ENCODE measurements at regions not wholly inside any gene's neighbourhood (a gene's known extent, or its start where the extent isn't known, plus 50 kb on each side); places are given as distances from the start of the nearest gene placed in this dataset.

- no peak for ATAC-seq
- no peak overlapping the region for H3K27ac Mint-ChIP-seq
- H3K27me3 Mint-ChIP-seq (ENCODE audit: low read depth): no peaks in the 10 kb centered on the region
- ChIA-PET CTCF (interaction anchor here (0.6 kb wide), 1 partner anchor 144 kb away, joined by 4 read pairs; no protein-coding TSS in a partner anchor), POLR2A (no interaction called here)
- peaks cover 20% of the 10 kb centered on the region for H3K4me1 Mint-ChIP-seq
- TF ChIP-seq NFYB (CRISPR knock-in tag; conservative IDR thresholded peaks at IDR 0.05; ENCODE audit: low read depth) (no peak), AR (CRISPR knock-in tag; IDR thresholded peaks at IDR 0.05) (no peak), NR2C2 (CRISPR knock-in tag; IDR thresholded peaks at IDR 0.05) (no peak), ZNF416 (CRISPR knock-in tag; IDR thresholded peaks at IDR 0.05) (no peak), FOXP1 (CRISPR knock-in tag; IDR thresholded peaks at IDR 0.05; ENCODE audit: borderline replicate concordance) (no peak), ESRRA (CRISPR knock-in tag; IDR thresholded peaks at IDR 0.05; ENCODE audit: borderline replicate concordance) (no peak), PRRX2 (CRISPR knock-in tag; IDR thresholded peaks at IDR 0.05) (no peak), ZNF263 (CRISPR knock-in tag; IDR thresholded peaks at IDR 0.05; ENCODE audit: low read depth) (no peak), MYBL2 (CRISPR knock-in tag; IDR thresholded peaks at IDR 0.05) (no peak), JUN (CRISPR knock-in tag; IDR thresholded peaks at IDR 0.05) (no peak), TEAD4 (CRISPR knock-in tag; IDR thresholded peaks at IDR 0.05) (no peak), MXD4 (CRISPR knock-in tag; IDR thresholded peaks at IDR 0.05; ENCODE audit: borderline replicate concordance) (no peak)
- TF ChIP-seq, protein P1, sequence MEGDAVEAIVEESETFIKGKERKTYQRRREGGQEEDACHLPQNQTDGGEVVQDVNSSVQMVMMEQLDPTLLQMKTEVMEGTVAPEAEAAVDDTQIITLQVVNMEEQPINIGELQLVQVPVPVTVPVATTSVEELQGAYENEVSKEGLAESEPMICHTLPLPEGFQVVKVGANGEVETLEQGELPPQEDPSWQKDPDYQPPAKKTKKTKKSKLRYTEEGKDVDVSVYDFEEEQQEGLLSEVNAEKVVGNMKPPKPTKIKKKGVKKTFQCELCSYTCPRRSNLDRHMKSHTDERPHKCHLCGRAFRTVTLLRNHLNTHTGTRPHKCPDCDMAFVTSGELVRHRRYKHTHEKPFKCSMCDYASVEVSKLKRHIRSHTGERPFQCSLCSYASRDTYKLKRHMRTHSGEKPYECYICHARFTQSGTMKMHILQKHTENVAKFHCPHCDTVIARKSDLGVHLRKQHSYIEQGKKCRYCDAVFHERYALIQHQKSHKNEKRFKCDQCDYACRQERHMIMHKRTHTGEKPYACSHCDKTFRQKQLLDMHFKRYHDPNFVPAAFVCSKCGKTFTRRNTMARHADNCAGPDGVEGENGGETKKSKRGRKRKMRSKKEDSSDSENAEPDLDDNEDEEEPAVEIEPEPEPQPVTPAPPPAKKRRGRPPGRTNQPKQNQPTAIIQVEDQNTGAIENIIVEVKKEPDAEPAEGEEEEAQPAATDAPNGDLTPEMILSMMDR (IDR thresholded peaks at IDR 0.05): no peak
- TF ChIP-seq, protein P2, sequence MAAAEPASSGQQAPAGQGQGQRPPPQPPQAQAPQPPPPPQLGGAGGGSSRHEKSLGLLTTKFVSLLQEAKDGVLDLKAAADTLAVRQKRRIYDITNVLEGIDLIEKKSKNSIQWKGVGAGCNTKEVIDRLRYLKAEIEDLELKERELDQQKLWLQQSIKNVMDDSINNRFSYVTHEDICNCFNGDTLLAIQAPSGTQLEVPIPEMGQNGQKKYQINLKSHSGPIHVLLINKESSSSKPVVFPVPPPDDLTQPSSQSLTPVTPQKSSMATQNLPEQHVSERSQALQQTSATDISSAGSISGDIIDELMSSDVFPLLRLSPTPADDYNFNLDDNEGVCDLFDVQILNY (CRISPR knock-in tag; IDR thresholded peaks at IDR 0.05): no peak
- TF ChIP-seq, protein P3, sequence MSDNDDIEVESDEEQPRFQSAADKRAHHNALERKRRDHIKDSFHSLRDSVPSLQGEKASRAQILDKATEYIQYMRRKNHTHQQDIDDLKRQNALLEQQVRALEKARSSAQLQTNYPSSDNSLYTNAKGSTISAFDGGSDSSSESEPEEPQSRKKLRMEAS (CRISPR knock-in tag; IDR thresholded peaks at IDR 0.05): no peak
- peaks cover 33% of the 10 kb centered on the region for H3K36me3 Mint-ChIP-seq
- peaks cover 35% of the 10 kb centered on the region for H3K9me3 Mint-ChIP-seq
- no peak for DNase-seq (ENCODE audit: low spot score)
- no peak overlapping the region for H3K4me3 Mint-ChIP-seq
Measured at GRCh38 chr5:148002451-148002850, 61.3 kb upstream of the SPINK5 start.

- peaks cover 15% of the 10 kb centered on the region for H3K4me1 Mint-ChIP-seq
- H3K27me3 Mint-ChIP-seq (ENCODE audit: low read depth): no peaks in the 10 kb centered on the region
- no peak overlapping the region for H3K4me3 Mint-ChIP-seq
- H3K9me3 Mint-ChIP-seq: peaks cover 35% of the 10 kb centered on the region
- no peak overlapping the region for H3K27ac Mint-ChIP-seq
- no peak for TF ChIP-seq ELF4 (CRISPR knock-in tag; IDR thresholded peaks at IDR 0.05; ENCODE audit: low read depth)
- no peak for TF ChIP-seq ZNF425 (CRISPR knock-in tag; conservative IDR thresholded peaks at IDR 0.05)
- no peak for TF ChIP-seq KAT7 (CRISPR knock-in tag; IDR thresholded peaks at IDR 0.05; ENCODE audit: borderline replicate concordance)
- TF ChIP-seq ZNF671 (CRISPR knock-in tag; IDR thresholded peaks at IDR 0.05): no peak
- TF ChIP-seq, protein P4, sequence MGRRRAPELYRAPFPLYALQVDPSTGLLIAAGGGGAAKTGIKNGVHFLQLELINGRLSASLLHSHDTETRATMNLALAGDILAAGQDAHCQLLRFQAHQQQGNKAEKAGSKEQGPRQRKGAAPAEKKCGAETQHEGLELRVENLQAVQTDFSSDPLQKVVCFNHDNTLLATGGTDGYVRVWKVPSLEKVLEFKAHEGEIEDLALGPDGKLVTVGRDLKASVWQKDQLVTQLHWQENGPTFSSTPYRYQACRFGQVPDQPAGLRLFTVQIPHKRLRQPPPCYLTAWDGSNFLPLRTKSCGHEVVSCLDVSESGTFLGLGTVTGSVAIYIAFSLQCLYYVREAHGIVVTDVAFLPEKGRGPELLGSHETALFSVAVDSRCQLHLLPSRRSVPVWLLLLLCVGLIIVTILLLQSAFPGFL (CRISPR knock-in tag; IDR thresholded peaks at IDR 0.05; ENCODE audit: borderline replicate concordance): no peak
- TF ChIP-seq, protein P5, sequence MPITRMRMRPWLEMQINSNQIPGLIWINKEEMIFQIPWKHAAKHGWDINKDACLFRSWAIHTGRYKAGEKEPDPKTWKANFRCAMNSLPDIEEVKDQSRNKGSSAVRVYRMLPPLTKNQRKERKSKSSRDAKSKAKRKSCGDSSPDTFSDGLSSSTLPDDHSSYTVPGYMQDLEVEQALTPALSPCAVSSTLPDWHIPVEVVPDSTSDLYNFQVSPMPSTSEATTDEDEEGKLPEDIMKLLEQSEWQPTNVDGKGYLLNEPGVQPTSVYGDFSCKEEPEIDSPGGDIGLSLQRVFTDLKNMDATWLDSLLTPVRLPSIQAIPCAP (CRISPR knock-in tag; IDR thresholded peaks at IDR 0.05): no peak
- no peak for TF ChIP-seq SMAD4 (CRISPR knock-in tag; IDR thresholded peaks at IDR 0.05)
- TF ChIP-seq FOXK1 (CRISPR knock-in tag; IDR thresholded peaks at IDR 0.05): no peak
- peaks cover 33% of the 10 kb centered on the region for H3K36me3 Mint-ChIP-seq
- POLR2A ChIA-PET: no interaction called here
- no peak for ATAC-seq
- no peak for DNase-seq (ENCODE audit: low spot score)
- CTCF ChIA-PET: no interaction called here
Measured at GRCh38 chr5:148000036-148000435, 63.7 kb upstream of the SPINK5 start.

All from WTC11 (cell line).